NCI-H128 (cell line): ENCODE measurements at regions not wholly inside any gene's neighbourhood (a gene's known extent, or its start where the extent isn't known, plus 50 kb on each side); places are given as distances from the start of the nearest gene placed in this dataset.
"Not testable (repeated sequence)": the region's sequence is repeated elsewhere in the genome, so short reads cannot be mapped to it uniquely, and the experiment has no call there.

ENCODE experiments used
- DNase-seq: peaks from one replicate; lab custom pipeline; 2025; ENCODE audit not compliant: unreplicated experiment; lab: John Stamatoyannopoulos, UW

GRCh38 chr1:232364654-232365382 is 265.1 kb downstream of the SIPA1L2 start:
- DNase-seq, result no peak

- no peak for DNase-seq
Observed at GRCh38 chr1:232363008-232363407, 266.9 kb downstream of the SIPA1L2 start.

- no peak for DNase-seq
Observed at GRCh38 chr1:232357416-232357815, 272.5 kb downstream of the SIPA1L2 start.

DNA sequence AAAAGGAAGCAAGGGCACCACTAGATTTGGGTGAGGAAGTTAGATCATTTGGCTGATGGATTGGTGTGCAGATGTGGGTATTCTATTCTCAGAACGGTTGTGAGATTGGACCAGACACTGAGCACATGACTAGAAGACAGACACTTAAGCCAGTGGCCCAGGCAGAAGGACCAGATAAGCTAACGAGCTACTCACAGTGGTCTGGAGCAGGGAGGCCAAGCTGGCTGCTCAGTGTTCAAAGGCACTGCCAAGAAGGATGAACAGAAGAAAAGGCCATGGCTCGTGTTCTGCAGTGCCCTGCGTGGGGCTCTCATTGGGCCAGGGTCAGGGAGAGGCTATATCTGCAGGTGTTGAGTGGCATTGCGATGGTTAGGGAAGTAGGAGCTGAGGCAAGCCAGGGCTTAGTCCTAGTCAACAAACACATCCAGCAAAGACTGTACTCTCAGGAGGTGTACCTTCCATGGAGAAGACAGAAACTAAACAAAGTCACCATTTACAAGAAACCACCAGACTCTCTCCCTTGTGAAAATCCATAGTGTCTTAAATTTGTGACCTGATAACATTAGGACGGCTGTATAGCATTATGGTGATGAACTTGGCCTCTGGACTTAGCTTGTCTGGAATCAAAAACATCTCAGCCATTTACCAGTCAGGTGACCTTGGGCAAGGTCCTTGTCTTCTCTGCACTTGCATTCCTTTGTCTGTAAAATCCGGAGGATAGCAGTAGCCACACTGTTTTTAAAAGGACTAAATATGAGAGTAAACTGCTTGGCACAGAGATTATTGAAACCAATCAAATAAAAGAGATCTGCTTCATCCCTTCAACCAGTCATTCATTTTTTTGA is 274.5 kb downstream of the SIPA1L2 start:
- DNase-seq, result no peak

DNA sequence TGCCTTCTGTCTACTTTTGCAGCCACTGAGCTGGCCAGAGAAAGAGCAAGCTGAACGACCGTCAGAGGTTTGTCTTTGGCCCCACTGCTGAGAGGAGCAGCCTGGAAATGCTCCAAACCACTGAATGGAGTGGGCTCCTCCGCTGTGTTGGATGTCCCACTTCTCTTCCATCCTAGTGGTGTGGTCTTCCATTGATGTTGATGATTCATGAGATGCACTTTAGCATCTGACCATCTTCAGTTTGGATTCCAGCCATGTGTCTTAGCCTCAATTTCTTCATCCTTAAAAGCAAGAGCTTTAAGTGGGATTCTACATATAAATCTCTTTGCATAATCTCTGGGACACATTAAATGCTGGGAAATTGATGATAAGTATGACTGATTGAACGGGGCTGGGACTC is 276.9 kb downstream of the SIPA1L2 start:
- no peak for DNase-seq

DNA sequence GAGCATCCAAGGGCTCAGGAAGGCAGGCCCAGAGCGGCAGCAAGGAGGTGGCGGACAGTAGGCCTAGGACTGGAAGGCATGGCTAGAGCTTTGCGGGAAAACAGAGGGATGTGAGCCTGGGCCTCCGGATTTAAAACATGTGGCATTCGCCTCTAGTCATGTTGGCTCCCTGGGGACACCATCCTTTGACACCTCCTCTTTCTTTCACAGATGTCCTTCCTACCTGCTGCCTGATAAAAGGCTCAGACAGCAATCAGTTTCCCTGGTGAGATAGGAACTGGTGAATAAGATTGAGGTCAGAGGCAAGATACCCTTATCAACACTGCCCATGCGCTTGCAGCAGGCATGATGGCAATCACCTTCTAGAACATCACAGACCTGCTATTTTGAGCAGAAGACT is 277.6 kb downstream of the SIPA1L2 start:
- no peak for DNase-seq

DNA sequence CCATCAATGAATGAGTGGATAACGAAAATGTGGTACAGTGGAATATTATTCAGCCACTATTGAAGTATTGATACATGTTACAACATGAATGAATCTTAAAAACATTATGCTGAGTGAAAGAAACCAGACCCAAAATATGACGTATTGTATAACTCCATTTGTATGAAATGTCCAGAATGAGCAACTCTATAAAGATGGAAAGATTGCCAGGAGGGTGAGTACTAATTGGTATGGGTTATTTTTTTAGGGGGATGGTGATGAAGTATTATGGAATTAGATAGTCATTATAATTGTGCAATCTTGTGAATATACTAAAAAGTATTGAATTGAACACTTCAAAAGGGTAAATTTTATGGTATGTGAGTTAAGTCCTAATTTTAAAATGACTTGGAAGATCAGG is 278.6 kb downstream of the SIPA1L2 start:
- no peak for DNase-seq

GRCh38 chr1:232346844-232347243 is 283.1 kb downstream of the SIPA1L2 start:
- no peak for DNase-seq

- DNase-seq, result no peak
Observed at GRCh38 chr1:232344791-232345399, 285.0 kb downstream of the SIPA1L2 start.

DNA sequence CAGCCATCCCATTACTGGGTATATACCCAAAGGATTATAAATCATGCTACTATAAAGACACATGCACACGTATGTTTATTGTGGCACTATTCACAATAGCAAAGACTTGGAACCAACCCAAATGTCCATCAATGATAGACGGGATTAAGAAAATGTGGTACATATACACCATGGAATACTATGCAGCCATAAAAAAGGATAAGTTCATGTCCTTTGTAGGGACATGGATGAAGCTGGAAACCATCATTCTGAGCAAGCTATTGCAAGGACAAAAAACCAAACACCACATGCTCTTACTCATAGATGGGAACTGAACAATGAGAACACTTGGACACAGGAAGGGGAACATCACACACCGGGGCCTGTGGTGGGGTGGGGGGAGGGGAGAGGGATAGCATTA is 285.7 kb downstream of the SIPA1L2 start:
- DNase-seq, result not testable (repeated sequence)

- DNase-seq, result no peak
Observed at GRCh38 chr1:232340446-232340845, 289.5 kb downstream of the SIPA1L2 start.

- no peak for DNase-seq
Observed at GRCh38 chr1:232339073-232339472, 290.9 kb downstream of the SIPA1L2 start.

GRCh38 chr1:232335741-232336293 is 294.1 kb downstream of the SIPA1L2 start:
- no peak for DNase-seq

- DNase-seq, result no peak
Observed at GRCh38 chr1:232335261-232335660, 294.7 kb downstream of the SIPA1L2 start.

DNA sequence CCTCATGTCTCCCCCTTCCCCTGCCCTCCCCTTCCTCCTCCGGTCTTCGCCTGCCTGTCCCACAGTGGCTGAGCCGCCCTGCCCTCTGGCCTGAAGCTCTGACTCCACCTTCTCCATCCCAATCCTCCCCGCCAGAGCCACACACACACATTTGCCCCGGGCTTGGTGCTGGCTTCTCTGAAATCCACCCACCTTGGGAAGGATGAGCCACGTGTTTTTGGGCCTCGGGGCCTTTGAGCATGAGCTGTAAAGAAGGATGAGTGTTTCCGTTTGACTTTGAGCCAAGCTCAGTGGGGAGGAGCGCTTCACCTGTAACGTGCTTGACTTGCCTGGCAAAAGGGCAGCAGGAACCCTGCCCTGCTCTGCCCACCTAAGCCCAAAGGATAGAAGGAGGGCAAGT is 295.1 kb downstream of the SIPA1L2 start:
- DNase-seq, result no peak

GRCh38 chr1:232334246-232334645 is 295.7 kb downstream of the SIPA1L2 start:
- no peak for DNase-seq

GRCh38 chr1:232333419-232333767 is 296.5 kb downstream of the SIPA1L2 start:
- no peak for DNase-seq

DNA sequence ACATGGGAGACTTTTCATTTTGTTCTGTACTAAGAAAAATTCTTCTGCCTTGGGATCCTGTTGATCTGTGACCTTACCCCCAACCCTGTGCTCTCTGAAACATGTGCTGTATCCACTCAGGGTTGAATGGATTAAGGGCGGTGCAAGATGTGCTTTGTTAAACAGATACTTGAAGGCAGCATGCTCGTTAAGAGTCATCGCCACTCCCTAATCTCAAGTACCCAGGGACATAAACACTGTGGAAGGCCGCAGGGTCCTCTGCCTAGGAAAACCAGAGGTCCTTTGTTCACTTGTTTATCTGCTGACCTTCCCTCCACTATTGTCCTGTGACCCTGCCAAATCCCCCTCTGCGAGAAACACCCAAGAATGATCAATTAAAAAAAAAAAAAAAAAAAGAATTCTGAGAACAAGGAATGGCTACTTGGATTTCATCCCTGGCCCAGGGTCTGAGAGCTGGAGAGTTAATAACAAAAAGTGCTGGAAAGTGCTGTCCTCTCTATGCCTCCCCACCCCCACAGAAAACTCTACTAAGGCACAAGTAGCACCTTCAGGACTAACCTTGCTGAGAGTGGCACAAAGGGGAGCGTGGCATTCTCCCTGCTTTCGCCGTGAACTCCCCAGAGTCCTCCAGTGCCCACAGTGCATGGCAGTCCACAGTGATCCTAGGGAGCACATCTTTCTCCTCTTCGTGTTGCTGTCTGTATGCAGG is 297.1 kb downstream of the SIPA1L2 start:
- not testable (repeated sequence) for DNase-seq

DNA sequence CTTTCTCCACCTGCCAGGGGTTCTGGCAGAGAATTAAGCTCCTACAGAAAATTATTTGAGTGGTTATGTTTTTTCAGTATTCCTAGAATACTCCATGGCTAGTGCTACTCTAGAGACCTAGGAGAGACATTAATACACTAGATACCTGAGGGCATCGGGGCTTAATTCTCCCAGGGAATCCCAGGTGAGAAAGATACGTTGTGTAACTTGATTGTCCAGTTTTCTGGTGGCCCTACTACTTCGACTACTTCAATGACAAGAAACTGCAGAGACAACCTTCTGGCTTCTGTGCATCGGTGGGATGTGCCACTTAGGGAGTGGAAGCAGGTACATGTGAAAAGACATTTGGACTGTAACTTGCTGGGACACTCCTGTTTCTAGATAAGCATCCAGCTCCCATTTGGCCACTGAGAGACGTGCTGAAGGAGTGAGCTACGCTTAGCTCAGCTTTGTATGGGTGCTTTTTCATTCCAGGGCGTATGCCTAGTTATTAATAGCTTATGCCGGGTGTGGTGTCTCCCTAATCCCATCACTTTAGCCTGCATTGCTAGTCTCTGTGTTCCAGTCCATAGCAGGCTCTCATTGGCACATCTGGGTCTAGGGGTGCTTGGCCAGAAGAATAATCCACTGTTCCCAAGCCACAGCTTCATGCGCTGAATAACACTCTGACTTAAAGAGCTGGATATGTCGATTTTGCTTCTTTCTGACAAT is 300.7 kb downstream of the SIPA1L2 start:
- DNase-seq, result no peak

DNA sequence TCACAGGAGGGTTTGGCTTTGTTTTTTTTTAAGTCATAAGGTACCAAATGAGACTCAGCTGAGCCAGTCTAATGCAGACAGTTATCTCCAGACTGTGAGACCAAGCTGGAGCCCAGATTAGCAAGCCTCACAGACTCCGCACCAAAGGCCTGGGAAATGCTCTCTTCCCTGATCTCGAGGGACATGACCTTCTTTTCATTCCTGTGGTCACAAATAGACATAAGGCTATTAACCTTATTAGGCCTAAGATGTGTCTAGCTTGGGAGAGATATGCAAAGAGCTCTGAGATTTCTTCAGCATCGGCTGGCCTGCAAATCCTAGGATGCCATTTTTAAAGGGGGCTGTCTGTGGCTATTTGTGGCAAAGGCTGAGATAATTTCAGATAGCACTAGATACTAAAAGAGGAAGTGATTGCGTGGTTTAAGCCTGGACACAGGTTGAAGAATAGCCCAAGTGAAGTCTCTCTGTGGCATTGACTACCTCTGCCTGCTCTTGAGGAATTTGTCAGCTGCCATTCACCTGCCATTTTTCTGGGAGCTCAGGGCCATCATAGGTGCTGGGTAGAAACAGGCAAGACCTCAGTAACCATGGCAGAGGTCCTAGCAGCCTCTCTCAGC is 301.3 kb downstream of the SIPA1L2 start:
- DNase-seq, result no peak
